HG03103 (cell line): ENCODE measurements at regions not wholly inside any gene's neighbourhood (a gene's known extent, or its start where the extent isn't known, plus 50 kb on each side); places are given as distances from the start of the nearest gene placed in this dataset.
"Not testable (repeated sequence)": the region's sequence is repeated elsewhere in the genome, so short reads cannot be mapped to it uniquely, and the experiment has no call there.

Experiments
- ATAC-seq: cut with Tn5 transposase; IDR thresholded peaks from one replicate; pipeline ENCODE4 v1.9.1; 2021; ENCODE audit warnings: low read depth; ENCODE audit not compliant: unreplicated experiment

- no peak for ATAC-seq
Measured at GRCh38 chr2:66186537-66186936, 248.4 kb upstream of the MEIS1 start.

DNA sequence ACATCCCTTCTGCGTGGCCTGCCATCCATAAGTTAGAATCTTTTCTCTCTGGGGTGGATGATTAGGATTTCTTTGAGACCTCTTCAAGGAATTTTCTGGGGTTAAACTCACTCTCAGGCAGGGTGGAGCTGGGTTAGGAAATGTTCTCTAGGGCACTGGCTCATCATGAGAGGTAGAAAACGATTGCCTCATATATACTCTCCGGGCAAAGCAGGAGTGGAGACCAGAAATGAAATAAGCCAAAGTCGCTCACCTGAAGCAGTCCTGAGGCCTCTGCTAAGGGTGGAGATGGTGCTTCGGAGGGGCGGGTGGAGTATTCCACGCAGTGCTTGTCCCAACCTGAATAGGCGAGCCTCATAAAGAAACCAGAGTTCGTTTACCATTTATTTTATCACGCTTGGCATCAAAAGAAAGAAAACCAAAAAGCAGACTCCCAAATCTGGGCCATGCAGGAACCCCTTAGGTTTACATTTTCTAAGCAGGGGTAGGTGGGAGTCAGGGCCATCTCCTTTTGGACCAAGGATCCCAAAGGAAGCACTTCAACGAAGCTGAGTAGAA is 249.3 kb upstream of the MEIS1 start:
- ATAC-seq: no peak

- ATAC-seq: not testable (repeated sequence)
Measured at GRCh38 chr2:66177128-66177796, 257.7 kb upstream of the MEIS1 start.

- no peak for ATAC-seq
Measured at GRCh38 chr2:66174491-66174890, 260.4 kb upstream of the MEIS1 start.

DNA sequence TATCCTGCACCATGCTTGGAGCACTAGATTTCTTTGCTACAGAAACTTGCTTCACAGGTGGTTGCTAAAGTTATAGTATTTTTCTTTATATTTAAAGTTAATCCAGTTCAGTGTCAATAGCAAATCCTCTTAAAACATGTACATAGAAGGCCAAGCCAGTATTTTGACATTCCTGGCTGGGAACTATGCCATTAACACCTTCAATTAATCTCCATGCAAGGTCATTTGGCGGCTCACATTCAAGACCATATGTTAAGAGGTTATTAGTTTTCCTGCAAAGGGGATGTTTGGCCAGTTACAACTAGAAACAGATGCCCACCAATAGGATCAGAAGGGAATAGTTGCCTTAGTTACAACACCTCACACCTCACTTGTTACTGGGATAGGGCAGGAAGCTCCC is 261.3 kb upstream of the MEIS1 start:
- no peak for ATAC-seq

DNA sequence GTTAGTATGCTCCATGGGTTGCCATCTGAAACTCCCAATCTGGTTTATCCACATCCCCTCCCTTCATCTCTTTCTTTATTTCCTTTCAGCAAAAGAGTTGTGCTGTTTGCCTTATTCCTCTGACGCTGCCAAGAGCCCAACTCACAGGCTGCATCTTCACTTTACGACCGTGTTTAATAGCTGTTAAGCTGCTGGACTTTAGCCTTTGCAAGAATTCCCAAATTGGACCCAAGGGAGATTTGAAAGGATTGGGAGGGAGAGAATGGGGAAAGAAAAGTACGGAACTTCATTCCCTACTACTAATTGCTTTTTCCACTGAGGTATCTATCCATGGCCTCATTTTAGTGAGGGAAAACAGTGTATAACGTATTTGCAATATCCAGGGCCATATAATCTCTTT is 263.4 kb upstream of the MEIS1 start:
- no peak for ATAC-seq

DNA sequence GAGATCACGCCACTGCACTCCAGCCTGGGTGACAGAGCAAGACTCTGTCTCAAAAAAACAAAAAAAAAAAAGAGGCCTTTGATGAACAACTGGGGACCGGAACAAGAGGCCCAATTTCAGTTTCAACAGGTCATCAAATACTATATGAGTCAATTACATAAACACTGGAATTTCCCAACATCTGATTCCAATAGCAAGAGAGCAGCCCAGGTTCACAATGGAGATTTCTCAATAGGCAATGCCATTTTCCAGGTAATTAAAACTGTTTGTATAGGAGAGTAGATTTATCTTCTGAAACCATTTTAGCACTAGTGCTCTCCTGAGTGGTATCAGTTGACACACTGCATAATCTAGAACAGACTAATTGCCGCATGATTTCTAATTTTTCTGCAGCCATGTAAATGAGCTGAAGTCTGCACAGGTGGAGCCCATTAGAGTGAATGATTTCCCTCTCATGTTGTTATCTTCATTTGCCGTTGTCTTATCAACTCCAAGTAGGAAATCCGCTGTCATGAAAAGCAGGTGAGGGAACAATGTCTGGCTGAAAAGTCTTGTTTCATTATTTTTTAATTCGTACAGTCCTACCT is 264.1 kb upstream of the MEIS1 start:
- no peak for ATAC-seq

DNA sequence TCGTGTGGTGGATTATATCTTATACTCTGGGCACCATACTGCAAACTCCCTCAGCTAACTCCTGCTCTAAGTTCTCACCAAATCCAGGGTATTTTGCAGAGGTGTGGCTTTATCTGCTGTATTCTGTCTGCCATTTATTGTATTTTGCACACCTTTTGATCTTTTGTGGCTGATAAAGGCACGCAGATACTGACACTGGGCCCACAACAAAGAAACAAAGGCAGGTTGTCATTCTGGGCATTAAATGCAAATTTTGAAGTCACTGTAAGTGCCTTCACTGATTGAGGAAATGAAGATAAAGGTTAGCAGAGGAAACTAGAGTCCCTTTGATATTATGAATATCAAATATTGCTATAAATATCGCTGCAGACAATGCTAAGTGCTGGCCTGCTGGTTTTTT is 265.8 kb upstream of the MEIS1 start:
- ATAC-seq: no peak

- no peak for ATAC-seq
Measured at GRCh38 chr2:66164470-66164869, 270.5 kb upstream of the MEIS1 start.

DNA sequence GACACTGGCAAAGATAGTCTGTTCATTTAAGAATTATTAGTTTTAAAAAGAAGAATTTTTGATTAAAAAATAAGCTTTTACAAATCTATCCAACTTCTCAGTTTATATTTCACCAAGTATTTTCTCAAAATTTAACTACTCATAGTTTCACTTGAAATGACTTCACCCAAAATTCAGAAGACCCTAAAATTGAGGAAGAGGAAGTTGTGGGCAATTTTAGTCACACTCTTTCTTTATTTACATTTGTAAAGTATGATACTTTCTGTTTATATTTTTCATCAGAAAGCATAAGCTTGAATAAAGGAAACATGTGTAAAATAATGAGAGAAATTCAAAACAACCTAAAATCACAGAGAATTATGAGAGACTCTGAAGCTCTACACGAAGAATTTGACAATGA is 278.8 kb upstream of the MEIS1 start:
- no peak for ATAC-seq

DNA sequence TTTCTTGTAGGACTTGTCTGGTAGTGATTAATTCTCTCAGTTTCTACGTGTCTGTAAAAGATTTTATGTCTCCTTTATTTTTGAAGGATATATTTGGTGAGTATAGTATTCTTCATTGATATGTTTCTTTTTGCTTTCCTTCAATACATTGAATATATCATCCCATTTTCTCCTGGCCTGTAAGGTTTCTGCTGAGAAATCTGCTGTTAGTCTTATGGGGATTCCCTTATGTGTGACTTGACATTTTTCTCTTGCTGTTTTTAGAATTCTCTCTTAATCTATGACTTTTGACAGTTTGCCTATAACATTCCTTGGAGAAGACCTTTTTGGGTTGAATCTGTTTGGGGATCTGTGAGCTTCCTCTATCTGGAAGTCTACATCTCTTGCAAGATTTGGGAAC is 281.0 kb upstream of the MEIS1 start:
- no peak for ATAC-seq

GRCh38 chr2:66145490-66145889 is 289.4 kb upstream of the MEIS1 start:
- ATAC-seq: no peak

- not testable (repeated sequence) for ATAC-seq
Measured at GRCh38 chr2:66144324-66144723, 290.6 kb upstream of the MEIS1 start.

GRCh38 chr2:66137606-66138130 is 297.3 kb upstream of the MEIS1 start:
- ATAC-seq: no peak

DNA sequence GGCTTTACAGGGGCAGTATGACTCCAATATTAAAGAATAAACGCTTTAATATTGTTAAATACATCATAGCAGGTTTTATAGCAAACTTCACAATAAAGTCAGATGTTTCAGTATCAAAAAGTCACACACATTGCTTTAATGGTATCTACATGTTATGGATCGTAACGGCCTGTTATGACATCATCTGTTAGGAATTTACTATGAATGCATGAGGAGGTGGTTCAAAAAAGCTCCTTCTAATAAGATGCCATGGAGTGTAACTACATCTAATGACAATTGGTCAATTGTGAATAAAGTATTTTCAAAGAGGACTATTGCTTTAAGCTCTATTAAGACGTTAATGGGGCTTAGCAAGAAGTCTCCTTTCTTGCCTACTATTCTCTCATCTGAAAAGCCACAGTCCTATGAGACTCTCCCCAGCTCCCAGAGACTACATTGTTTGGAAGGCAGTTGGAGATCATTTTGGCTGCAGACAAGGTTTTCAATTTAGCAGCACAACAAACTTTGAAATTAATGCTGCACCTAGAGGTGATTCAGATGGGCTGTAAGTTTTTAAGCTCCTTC is 300.7 kb upstream of the MEIS1 start:
- ATAC-seq: no peak

- ATAC-seq: no peak
Measured at GRCh38 chr2:66127656-66128055, 307.3 kb upstream of the MEIS1 start.

GRCh38 chr2:66127061-66127460 is 307.9 kb upstream of the MEIS1 start:
- ATAC-seq: no peak

DNA sequence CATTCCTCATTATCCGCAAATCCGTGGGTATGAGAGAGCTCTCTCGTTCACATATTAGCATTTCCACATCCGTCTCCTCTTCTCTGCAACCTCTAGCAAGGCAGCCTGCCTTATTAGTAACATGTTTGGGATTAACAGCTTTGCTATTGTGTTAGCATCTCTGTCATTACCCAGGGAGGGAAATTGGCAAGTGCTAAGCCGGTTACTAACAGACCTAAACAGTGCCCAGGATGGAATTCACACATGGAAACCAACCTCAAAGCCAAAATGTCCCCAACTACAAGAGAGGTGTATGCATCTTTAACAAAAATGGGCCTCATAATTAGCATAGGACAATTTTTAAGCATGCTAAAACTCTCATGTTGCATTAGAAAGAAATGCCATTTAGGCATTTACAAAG is 309.0 kb upstream of the MEIS1 start:
- ATAC-seq: no peak

- ATAC-seq: no peak
Measured at GRCh38 chr2:66122516-66122915, 312.4 kb upstream of the MEIS1 start.

GRCh38 chr2:66121946-66122345 is 313.0 kb upstream of the MEIS1 start:
- ATAC-seq: no peak

- no peak for ATAC-seq
Measured at GRCh38 chr2:66113988-66114625, 320.8 kb upstream of the MEIS1 start.
